ENCODE measurements at regions not wholly inside any gene's neighbourhood (a gene's known extent, or its start where the extent isn't known, plus 50 kb on each side); places are given as distances from the start of the nearest gene placed in this dataset.

GRCh38 chr11:134764966-134765365 lies 352.9 kb upstream of the B3GAT1 start:
- Histone ChIP-seq H3K27me3 (ENCODE audit: control insufficient read depth in 2 of 2, insufficient read depth in 2 of 2, low read length in 2 of 2) (peaks cover 12 to 34% of the 10 kb centered on the region in 2 experiments; a peak in 3 of 5 replicates), H2AFZ (ENCODE audit: low read depth, low read length) (no peak overlapping the region), H3K36me3 (ENCODE audit: control insufficient read depth, insufficient read depth, low read length) (no peaks in the 10 kb centered on the region), H3K4me3 (no peak overlapping the region), H3K9me1 (ENCODE audit: control insufficient read depth, insufficient read depth, low read length) (no peaks in the 10 kb centered on the region), H3K79me2 (ENCODE audit: control insufficient read depth, insufficient read depth, low read length) (no peaks in the 10 kb centered on the region), H4K20me1 (replicated peaks; ENCODE audit: control insufficient read depth, insufficient read depth, low read length) (no peaks in the 10 kb centered on the region), H3K9me3 (replicated peaks; ENCODE audit: control insufficient read depth, insufficient read depth, low read depth, low read length) (no peaks in the 10 kb centered on the region), H3K9ac (ENCODE audit: insufficient read depth in 1 of 2, low read depth in 2 of 2, low read length in 2 of 2) (no peak overlapping the region), H3K4me2 (ENCODE audit: insufficient read depth, low read length) (no peak overlapping the region), H3K4me1 (replicated peaks in 1 of 2; ENCODE audit: control insufficient read depth in 2 of 2, insufficient read depth in 2 of 2, low read length in 2 of 2) (peaks cover 0 to 12% of the 10 kb centered on the region in 2 experiments; a peak in 1 of 5 replicates), H3K27ac (ENCODE audit: extremely low read depth, low read depth, low read length) (no peak overlapping the region)
- in situ Hi-C loops (cut with MboI) (no loop called here), intact Hi-C loops (cut with micrococcal nuclease) (no loop called here)
- CTCF ChIA-PET (ENCODE audit: low intra/inter-chr PET ratio): no interaction called here
- 3% methylated on average over 4 of the region's 4 CpGs for whole genome bisulfite sequencing (ENCODE audit: insufficient coverage, low coverage, missing lambda C conversion rate)
- ATAC-seq (no peak), FAIRE-seq (no peak), DNase-seq (ENCODE audit: extremely low read depth in 1 of 4, low spot score in 3 of 4) (no peak)
- no TSS peak for BruUV-seq (replicated peaks)
- POLR2A ChIA-PET: no interaction called here
- TF ChIP-seq RREB1 (CRISPR knock-in tag; IDR thresholded peaks at IDR 0.05) (no peak), FOXA1 (IDR thresholded peaks at IDR 0.05; ENCODE audit: borderline replicate concordance) (no peak), CBX2 (IDR thresholded peaks at IDR 0.05; ENCODE audit: insufficient read depth, low read length, poor library complexity, severe bottlenecking) (no peak), ZNF311 (CRISPR knock-in tag; IDR thresholded peaks at IDR 0.05) (no peak), BRD9 (IDR thresholded peaks at IDR 0.05; ENCODE audit: low read depth, partially characterized antibody) (no peak), PTTG1 (tag; IDR thresholded peaks at IDR 0.05; ENCODE audit: low read depth) (no peak), ZBTB2 (IDR thresholded peaks at IDR 0.05) (no peak), FIP1L1 (IDR thresholded peaks at IDR 0.05; ENCODE audit: low read depth, low read length, poor library complexity, severe bottlenecking) (no peak), POLR2H (tag; IDR thresholded peaks at IDR 0.05; ENCODE audit: low read depth) (no peak), TCFL5 (CRISPR knock-in tag; conservative IDR thresholded peaks at IDR 0.05) (no peak)
